Hindlimb muscle (tissue), 1 donor: ENCODE measurements at regions not wholly inside any gene's neighbourhood (a gene's known extent, or its start where the extent isn't known, plus 50 kb on each side); places are given as distances from the start of the nearest gene placed in this dataset.
A peak's percentile ranks its signal among the peaks of the same experiment; 100 is the strongest.
"Not testable (repeated sequence)": the region's sequence is repeated elsewhere in the genome, so short reads cannot be mapped to it uniquely, and the experiment has no call there.

Source experiments
- DNase-seq: peaks from one replicate; pipeline ENCODE4 v3.0.0-alpha.2; 2013

GRCh38 chr5:32534041-32534440, 51.3 kb upstream of the SUB1 start:
- no peak for DNase-seq

DNA sequence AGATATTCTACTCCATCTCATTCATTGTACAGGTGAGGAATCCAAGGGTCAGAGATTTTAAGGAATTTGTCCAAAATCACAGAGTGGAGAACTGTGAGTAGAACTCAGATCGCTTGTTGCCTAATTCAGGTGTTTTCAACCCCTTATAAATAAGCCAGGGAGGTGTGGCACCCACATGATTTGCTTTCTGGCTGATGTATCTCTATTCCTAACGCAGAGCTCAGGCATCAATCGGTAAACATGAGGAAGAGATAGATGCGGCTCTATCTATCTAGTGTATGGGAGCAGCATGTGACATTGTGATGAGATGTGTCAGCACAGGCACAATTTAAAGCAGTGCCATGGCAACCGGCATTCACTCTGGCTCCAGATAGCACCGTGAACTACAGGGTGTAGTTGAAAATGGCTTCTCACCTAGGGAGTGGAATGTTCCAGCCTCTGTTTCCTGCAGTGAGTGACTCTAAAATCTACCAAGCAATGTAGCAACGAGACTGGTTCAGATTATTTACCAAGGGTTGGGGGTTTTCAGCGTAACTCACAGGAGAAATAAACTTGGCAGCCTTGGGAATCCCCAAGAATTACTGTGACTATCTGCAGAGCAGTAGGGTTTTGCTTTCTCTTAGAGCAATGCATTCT, 53.4 kb upstream of the SUB1 start:
- DNase-seq = no peak

- not testable (repeated sequence) for DNase-seq
Observed at GRCh38 chr5:32527321-32527720, 58.0 kb upstream of the SUB1 start.

- no peak for DNase-seq
Observed at GRCh38 chr5:32526810-32527209, 58.5 kb upstream of the SUB1 start.

GRCh38 chr5:32523625-32524024, 61.7 kb upstream of the SUB1 start:
- no peak for DNase-seq

GRCh38 chr5:32522429-32523143, 62.8 kb upstream of the SUB1 start:
- no peak for DNase-seq

- DNase-seq = no peak
Observed at GRCh38 chr5:32521481-32521880, 63.9 kb upstream of the SUB1 start.

DNA sequence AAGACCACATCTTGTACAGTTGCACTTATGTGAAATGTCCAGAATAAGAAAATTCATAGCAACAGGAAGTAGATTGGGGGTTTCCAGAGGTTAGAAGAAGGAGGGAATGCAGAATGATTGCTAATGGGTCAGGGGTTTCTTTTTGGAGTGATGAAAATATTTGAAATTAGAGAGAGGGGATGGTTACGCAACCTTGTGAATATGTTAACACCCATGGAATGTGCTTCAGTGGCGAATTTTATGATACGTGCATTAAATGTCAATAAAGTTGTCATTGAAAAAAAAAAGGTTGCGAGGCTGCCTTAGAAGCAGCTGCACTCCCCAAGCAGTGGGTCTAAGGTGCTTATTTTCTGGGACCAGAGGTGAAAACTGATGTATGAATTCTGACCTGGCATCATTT, 64.4 kb upstream of the SUB1 start:
- no peak for DNase-seq

- DNase-seq = no peak
Observed at GRCh38 chr5:32520356-32520755, 65.0 kb upstream of the SUB1 start.

DNA sequence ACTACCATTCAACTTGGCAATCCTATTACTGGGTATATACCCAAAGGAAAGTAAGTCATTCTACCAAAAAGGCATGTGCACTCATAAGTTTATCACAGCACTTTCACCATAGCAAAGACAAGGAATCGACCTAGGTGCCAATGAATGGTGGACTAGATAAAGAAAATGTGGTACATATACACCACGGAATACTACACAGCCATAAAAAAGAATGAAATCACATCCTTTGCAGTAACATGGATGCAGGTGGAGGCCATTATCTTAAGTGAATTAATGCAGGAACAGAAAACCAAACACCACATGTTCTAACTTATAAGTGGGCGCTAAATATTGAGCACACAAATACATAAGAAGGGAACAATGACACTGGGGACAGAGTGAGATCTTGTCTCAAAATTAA, 65.8 kb upstream of the SUB1 start:
- DNase-seq = no peak

GRCh38 chr5:32514806-32515205, 70.3 kb upstream of the ZFR start:
- no peak for DNase-seq

DNA sequence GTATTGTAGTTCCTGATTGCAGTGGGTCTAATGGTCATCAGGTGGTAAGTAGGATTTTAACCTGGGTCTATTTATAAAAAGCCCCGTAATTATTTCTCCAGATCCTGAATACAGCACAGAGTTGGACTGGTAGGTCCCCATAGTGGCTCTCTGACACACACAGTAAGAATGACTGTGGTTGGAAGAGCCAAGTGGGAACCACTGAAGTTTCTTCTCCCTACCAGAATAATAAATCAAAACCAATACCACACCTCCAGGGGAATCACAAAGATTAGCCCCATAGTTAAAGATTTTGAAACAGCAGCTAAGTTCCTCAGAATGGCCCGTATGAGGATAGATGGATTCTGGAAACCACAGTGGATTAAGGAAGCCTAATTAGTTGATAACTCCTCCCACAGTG, 68.4 kb upstream of the ZFR start:
- DNase-seq = no peak

GRCh38 chr5:32511776-32512374, 67.3 kb upstream of the ZFR start:
- no peak for DNase-seq

GRCh38 chr5:32510860-32511259, 66.3 kb upstream of the ZFR start:
- DNase-seq = no peak

- DNase-seq = no peak
Observed at GRCh38 chr5:32508806-32509805, 64.6 kb upstream of the ZFR start.

- DNase-seq = peak; percentile 59
Observed at GRCh38 chr5:32507738-32508434, 63.3 kb upstream of the ZFR start.

DNA sequence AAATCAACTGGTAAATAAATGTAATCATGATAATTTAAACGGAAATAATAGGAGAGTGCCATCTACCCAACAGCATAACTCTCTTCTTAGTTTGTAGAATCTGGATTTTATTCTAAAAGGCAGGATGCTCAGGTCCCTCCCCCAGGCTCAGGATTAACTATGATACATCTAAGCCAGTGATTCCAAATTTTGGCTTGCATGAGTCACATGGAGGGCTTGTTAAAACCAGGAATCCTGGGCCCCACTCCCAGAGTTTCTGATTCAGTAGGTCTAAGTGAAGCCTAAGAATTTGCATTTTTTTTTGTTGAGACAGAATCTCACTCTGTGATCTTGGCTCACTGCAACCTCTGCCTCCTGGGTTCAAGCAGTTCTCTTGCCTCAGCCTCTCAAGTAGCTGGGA, 62.3 kb upstream of the ZFR start:
- DNase-seq = no peak

DNA sequence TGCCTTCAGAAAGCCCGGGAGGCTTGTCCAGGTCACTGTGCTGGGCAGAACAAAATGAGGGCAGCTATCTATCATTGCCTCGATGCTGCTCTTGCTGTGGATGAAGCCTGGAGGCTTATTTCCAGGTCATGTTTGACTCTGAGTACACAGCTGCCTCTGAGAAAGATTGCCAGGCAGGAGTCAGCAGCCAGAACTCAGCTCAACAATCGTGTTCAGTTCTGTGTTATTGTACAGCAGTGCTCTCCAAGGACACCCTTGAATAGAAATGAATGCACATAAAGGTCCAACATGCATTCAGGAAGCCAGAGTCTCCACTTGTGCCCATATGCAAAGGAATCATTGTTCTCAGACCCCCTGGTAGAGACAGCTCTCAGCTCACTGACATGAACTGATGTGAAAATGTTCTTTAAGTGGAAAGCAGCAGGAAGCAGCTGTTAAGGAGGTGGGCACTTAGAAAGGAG, 61.7 kb upstream of the ZFR start:
- peak; percentile 71 for DNase-seq

DNA sequence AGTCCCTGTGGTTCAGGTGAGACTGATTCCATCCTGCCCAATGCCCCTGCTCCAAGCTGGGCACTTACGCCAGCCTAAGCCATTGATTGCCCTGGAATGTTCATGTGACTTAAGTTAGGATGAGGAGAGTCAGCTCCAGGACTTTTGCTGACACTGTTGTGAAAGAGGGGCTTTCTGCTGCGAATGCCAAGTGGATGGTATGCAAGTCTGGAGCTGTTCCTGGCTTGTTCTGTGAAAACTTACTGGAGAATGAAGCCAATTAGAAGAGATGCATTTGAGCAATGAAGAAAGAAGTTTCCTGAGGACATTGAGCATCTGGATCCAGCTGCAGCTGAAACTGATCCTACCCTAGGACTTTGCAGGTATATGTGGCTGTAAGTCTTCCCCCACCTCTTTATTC, 61.2 kb upstream of the ZFR start:
- peak; percentile 47 for DNase-seq

DNA sequence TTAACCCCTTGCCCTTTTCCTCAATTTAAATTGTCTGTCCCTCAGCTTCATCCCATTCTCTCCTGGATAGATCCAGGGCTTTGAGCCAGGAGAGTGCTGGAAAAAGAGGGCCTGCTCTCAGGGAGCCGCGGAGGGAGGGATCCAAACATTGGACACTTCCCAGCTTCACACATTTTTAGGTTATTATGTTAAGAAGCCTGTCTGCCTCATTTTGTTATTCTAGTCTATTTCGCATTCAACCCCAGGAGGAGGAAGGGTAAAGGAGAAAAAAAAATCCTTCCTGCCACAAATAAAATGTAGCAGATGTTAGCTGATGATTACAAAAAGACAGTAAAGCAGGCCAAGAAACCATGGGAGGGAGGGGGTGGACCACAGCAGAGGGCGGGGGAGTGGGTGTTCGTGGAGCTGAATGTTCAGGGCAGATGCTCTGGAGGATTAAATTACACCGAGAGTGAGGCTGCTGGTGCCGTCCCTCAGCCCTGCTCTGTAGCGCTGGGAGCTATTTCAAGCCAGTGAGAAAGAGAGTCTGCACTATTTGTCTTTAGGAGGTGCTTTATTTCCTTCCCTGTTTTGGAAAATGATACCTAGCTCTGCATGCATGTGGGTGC, 60.6 kb upstream of the ZFR start:
- peak; percentile 89 for DNase-seq

DNA sequence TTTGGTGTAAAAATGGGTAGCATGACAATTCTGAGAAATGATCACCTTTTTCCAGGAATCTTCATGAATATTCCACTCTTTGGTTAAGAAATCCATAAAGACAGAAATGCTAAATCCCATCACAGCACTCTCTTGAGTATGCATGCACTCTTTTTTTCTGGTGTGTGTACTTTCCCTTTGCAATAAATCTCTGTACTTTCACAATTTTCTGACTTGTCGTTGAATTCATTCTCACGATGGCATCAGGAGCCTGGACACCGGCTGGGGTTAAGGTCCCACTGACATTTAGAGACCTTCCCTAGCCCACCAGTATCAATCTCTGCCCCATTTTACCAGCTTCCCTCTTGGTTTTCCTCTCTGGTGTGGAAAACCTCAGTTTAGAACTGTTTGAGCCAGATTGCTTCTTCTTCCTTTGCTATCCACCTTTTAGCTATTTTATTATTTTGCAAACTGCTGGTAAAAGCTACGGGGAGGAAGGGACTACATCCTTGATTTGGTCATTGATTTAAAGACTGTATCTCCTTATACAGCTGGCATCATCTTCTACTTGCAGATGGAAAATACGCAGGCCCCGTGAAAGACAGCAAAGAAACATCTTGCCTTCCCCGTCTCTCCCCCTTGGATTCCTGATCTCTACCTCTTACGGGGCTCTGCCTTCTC, 59.9 kb upstream of the ZFR start:
- DNase-seq = no peak
